Progenitor cell of endocrine pancreas (in vitro differentiated cells): ENCODE measurements at regions not wholly inside any gene's neighbourhood (a gene's known extent, or its start where the extent isn't known, plus 50 kb on each side); places are given as distances from the start of the nearest gene placed in this dataset.

ENCODE experiments used
- DNase-seq: peaks from one replicate; pipeline ENCODE4 v3.0.0; 2021; ENCODE audit warnings: low spot score; ENCODE audit not compliant: unreplicated experiment
- H3K27ac Mint-ChIP-seq: 2 replicates; pipeline ENCODE4 v1.8.0; 2021; ENCODE audit warnings: mild to moderate bottlenecking, moderate library complexity, mixed read lengths
- H3K27me3 Mint-ChIP-seq: 2 replicates; pipeline ENCODE4 v1.8.0; 2021; ENCODE audit warnings: mixed read lengths
- H3K36me3 Mint-ChIP-seq: 2 replicates; pipeline ENCODE4 v1.8.0; 2022; ENCODE audit warnings: mixed read lengths; ENCODE audit not compliant: insufficient read depth
- H3K4me1 Mint-ChIP-seq: 2 replicates; pipeline ENCODE4 v1.8.0; 2021; ENCODE audit warnings: low read depth, mixed read lengths
- H3K4me3 Mint-ChIP-seq: 2 replicates; pipeline ENCODE4 v1.8.0; 2021; ENCODE audit warnings: low read depth, mild to moderate bottlenecking, moderate library complexity, mixed read lengths
- H3K9me3 Mint-ChIP-seq: 2 replicates; pipeline ENCODE4 v1.8.0; 2021; ENCODE audit warnings: low read depth, mixed read lengths
- TF ChIP-seq, protein P1 (sequence below): fragments of 200-600 bp; sonication (generic); IDR thresholded peaks from one replicate; pipeline ENCODE4 v1.5.0; 2021; ENCODE audit warnings: antibody characterized with exemption, mild to moderate bottlenecking; ENCODE audit not compliant: unreplicated experiment

DNA sequence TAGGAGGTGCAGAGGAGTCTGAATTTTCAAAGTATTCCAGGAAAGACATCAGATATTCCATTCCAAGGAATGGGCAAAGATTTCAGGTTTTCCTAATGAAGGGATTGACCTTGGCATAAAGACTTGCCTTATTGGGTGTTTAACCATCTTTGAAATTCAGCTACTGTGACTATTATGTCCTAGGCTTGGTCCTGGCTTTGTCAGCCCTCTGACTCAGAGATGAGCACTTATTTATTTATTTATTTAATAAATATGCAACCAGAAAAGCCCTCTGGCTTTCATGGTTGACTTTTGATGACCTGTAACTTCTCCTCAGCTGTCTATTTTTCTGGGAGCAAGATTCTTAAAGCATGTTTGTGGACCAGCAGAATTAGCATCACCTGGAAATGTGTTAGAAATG, 455.1 kb downstream of the KIF2B start:
- no peak for DNase-seq
- TF ChIP-seq, protein P1, sequence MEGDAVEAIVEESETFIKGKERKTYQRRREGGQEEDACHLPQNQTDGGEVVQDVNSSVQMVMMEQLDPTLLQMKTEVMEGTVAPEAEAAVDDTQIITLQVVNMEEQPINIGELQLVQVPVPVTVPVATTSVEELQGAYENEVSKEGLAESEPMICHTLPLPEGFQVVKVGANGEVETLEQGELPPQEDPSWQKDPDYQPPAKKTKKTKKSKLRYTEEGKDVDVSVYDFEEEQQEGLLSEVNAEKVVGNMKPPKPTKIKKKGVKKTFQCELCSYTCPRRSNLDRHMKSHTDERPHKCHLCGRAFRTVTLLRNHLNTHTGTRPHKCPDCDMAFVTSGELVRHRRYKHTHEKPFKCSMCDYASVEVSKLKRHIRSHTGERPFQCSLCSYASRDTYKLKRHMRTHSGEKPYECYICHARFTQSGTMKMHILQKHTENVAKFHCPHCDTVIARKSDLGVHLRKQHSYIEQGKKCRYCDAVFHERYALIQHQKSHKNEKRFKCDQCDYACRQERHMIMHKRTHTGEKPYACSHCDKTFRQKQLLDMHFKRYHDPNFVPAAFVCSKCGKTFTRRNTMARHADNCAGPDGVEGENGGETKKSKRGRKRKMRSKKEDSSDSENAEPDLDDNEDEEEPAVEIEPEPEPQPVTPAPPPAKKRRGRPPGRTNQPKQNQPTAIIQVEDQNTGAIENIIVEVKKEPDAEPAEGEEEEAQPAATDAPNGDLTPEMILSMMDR, result no peak
- Mint-ChIP-seq H3K27ac (no peak overlapping the region), H3K9me3 (no peaks in the 10 kb centered on the region), H3K4me1 (no peaks in the 10 kb centered on the region), H3K36me3 (no peaks in the 10 kb centered on the region), H3K27me3 (no peaks in the 10 kb centered on the region), H3K4me3 (no peak overlapping the region)

DNA sequence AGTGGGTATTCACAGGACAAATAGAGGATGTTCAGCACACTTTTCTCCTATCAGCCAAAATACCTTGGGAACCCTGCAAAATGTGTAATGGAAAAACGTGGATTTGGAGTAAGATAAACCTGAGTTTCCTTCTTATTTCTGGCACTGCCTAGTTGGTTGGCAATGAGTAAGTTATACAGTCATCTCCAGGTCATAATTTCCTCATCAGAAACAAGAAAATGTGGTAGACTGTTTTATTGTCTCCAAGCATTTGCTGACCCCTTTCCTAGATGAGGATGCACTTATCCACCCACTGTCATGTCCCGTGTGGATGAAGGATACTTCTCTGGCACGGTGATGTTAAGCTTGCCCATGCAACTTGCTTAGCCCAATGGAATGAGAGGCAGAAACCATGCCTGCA, 458.0 kb downstream of the KIF2B start:
- Mint-ChIP-seq H3K9me3 (peaks cover 4% of the 10 kb centered on the region), H3K27me3 (no peaks in the 10 kb centered on the region), H3K4me3 (no peak overlapping the region), H3K36me3 (no peaks in the 10 kb centered on the region), H3K27ac (no peak overlapping the region), H3K4me1 (no peaks in the 10 kb centered on the region)
- DNase-seq, result no peak
- TF ChIP-seq, protein P1, result no peak

DNA sequence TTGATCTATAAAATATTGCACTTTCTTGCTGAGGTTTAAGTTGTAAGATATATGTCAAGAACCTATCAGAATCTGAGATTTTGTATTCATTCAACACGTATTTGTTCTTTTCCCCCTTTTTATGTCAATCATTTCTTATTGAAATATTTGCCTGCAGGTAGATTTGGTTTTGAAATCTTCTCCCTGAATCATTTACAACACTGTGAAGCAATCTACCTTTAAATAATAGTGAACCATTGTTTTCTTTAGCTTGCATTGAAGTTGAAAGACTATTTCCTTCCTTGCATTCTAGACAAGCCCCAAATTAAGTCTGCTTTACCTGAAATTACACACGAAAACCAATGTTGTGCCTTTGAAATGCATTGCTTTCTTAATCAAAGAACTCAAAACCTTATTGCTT, 460.2 kb downstream of the KIF2B start:
- Mint-ChIP-seq H3K9me3 (peaks cover 7% of the 10 kb centered on the region), H3K27me3 (no peaks in the 10 kb centered on the region), H3K4me3 (no peak overlapping the region), H3K27ac (no peak overlapping the region), H3K36me3 (no peaks in the 10 kb centered on the region), H3K4me1 (no peaks in the 10 kb centered on the region)
- DNase-seq, result no peak
- TF ChIP-seq, protein P1, result no peak

DNA sequence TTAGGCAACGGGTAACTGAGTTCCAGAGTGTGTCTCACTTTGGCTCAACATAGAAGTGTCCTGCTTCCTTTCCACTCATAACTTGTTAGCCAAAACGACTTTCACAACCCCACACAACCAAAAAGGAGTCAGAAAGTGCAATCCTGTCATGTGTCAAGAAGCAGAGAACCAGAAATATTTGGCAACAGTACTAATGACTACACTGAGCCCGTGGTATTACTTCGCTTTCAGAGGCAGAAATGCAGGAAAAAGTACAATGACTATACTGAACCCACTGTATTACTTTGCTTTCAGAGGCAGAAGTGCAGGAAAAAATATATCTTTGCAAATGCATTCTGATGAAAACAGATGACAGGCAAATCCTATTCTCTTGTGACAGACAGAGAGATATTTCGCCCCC, 484.6 kb downstream of the KIF2B start:
- Mint-ChIP-seq H3K36me3 (no peaks in the 10 kb centered on the region), H3K4me3 (no peak overlapping the region), H3K4me1 (no peaks in the 10 kb centered on the region), H3K27me3 (no peaks in the 10 kb centered on the region), H3K9me3 (no peaks in the 10 kb centered on the region), H3K27ac (no peak overlapping the region)
- DNase-seq, result no peak
- TF ChIP-seq, protein P1, result no peak

DNA sequence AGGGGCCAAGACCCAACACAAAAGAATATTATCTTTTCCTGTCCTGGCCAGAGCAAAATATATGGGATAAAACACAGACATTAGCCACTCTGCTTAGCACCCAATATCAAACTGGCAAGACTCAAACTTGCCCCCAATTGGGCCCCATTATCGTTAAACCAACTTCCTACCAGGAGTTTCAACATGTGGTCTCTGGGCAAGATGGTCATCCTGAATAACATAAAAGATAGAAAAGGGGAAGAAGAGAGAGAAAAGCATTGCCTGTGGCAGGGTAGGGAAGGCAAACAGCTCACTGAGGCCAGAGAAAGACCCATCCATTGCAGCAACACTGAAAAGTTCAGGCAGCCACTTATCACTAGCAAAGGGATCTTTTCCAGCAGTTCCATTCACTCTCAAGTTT, 502.1 kb downstream of the KIF2B start:
- TF ChIP-seq, protein P1, result no peak
- Mint-ChIP-seq H3K27ac (no peak overlapping the region), H3K27me3 (no peaks in the 10 kb centered on the region), H3K9me3 (peaks cover 29% of the 10 kb centered on the region), H3K4me3 (no peak overlapping the region), H3K36me3 (peaks cover 5% of the 10 kb centered on the region), H3K4me1 (peaks cover 3% of the 10 kb centered on the region)
- DNase-seq, result no peak

DNA sequence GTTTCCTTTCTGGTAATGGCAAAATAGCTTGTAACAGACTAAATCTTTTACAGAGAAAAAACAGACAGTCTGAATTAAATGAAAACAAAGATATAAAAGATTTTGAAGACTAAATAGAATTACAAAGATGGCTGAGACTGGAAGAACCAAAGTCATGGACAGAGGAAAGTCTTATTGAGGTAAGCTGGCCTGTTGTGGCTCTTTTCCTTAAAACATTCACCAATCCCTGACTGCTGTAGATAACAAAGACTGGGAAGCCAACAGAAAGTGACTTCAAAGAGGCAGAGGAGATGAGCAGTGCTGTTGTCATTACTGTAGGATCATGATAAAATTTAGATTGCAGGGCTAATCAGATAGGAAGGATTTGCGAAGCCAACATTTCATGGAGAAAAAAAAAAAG, 517.0 kb downstream of the KIF2B start:
- Mint-ChIP-seq H3K36me3 (no peaks in the 10 kb centered on the region), H3K27ac (no peak overlapping the region), H3K4me1 (no peaks in the 10 kb centered on the region), H3K4me3 (no peak overlapping the region), H3K27me3 (no peaks in the 10 kb centered on the region), H3K9me3 (peaks cover 15% of the 10 kb centered on the region)
- DNase-seq, result no peak
- TF ChIP-seq, protein P1, result no peak
